HG03045 (cell line): ENCODE measurements at regions not wholly inside any gene's neighbourhood (a gene's known extent, or its start where the extent isn't known, plus 50 kb on each side); places are given as distances from the start of the nearest gene placed in this dataset.

Experiments
- ATAC-seq: cut with Tn5 transposase; IDR thresholded peaks from one replicate; pipeline ENCODE4 v1.9.1; 2021; ENCODE audit warnings: mild to moderate bottlenecking, moderate library complexity; ENCODE audit not compliant: unreplicated experiment

GRCh38 chr2:138430181-138430580 lies 71.4 kb upstream of the SPOPL start:
- no peak for ATAC-seq

- peak; percentile 60 for ATAC-seq
These were observed 68.6 kb upstream of the SPOPL start for GRCh38 chr2:138432971-138433370.

- ATAC-seq, result no peak
These were observed 67.3 kb upstream of the SPOPL start for GRCh38 chr2:138433995-138434951.

- ATAC-seq, result no peak
These were observed 65.9 kb upstream of the SPOPL start for GRCh38 chr2:138435701-138436100.

GRCh38 chr2:138439733-138440132 lies 61.8 kb upstream of the SPOPL start:
- ATAC-seq, result no peak

- no peak for ATAC-seq
These were observed 60.8 kb upstream of the SPOPL start for GRCh38 chr2:138440759-138441158.

GRCh38 chr2:138441916-138442315 lies 59.7 kb upstream of the SPOPL start:
- no peak for ATAC-seq

GRCh38 chr2:138444411-138444810 lies 57.2 kb upstream of the SPOPL start:
- ATAC-seq, result no peak

- ATAC-seq, result no peak
These were observed 56.3 kb upstream of the SPOPL start for GRCh38 chr2:138445227-138445626.

- ATAC-seq, result no peak
These were observed 55.5 kb upstream of the SPOPL start for GRCh38 chr2:138446043-138446442.

- no peak for ATAC-seq
These were observed 53.5 kb upstream of the SPOPL start for GRCh38 chr2:138447889-138448570.
